ENCODE measurements at regions not wholly inside any gene's neighbourhood (a gene's known extent, or its start where the extent isn't known, plus 50 kb on each side); places are given as distances from the start of the nearest gene placed in this dataset.

GRCh38 chr11:121928597-121929580 is 187.1 kb downstream of the BLID start:
- no peak for ATAC-seq
- no peak for TF ChIP-seq CTCF (IDR thresholded peaks at IDR 0.05)
- intact Hi-C loops (cut with DNase I) = no loop called here
- Histone ChIP-seq H3K27ac (no peak overlapping the region), H3K4me3 (no peak overlapping the region), H3K9me3 (no peaks in the 10 kb centered on the region), H3K27me3 (peaks cover 0 to 30% of the 10 kb centered on the region in 2 donors), H3K36me3 (no peaks in the 10 kb centered on the region), H3K4me1 (peaks cover 0 to 15% of the 10 kb centered on the region in 2 donors)
- peak in 2 of 4 donors; percentile 13 to 15 for DNase-seq

- no peak for TF ChIP-seq CTCF (IDR thresholded peaks at IDR 0.05)
- ATAC-seq = no peak
- intact Hi-C loops (cut with DNase I) = no loop called here
- peaks cover 0 to 15% of the 10 kb centered on the region in 2 donors for H3K4me1 ChIP-seq
- no peak overlapping the region for H3K27ac ChIP-seq
- no peak overlapping the region for H3K4me3 ChIP-seq
- no peak for DNase-seq
- peaks cover 0 to 30% of the 10 kb centered on the region in 2 donors for H3K27me3 ChIP-seq
- H3K9me3 ChIP-seq = no peaks in the 10 kb centered on the region
- H3K36me3 ChIP-seq = no peaks in the 10 kb centered on the region
Measured at GRCh38 chr11:121927789-121928188, 188.2 kb downstream of the BLID start.

- intact Hi-C loops (cut with DNase I) = no loop called here
- H3K9me3 ChIP-seq = no peaks in the 10 kb centered on the region
- ATAC-seq (no peak), DNase-seq (no peak)
- H3K36me3 ChIP-seq = no peaks in the 10 kb centered on the region
- H3K4me1 ChIP-seq = peaks cover 0 to 15% of the 10 kb centered on the region in 2 donors
- H3K27me3 ChIP-seq = peaks cover 0 to 30% of the 10 kb centered on the region in 2 donors
- no peak overlapping the region for H3K4me3 ChIP-seq
- no peak overlapping the region for H3K27ac ChIP-seq
- no peak for TF ChIP-seq CTCF (IDR thresholded peaks at IDR 0.05)
Measured at GRCh38 chr11:121927097-121927785, 188.8 kb downstream of the BLID start.

GRCh38 chr11:121924191-121924590 is 191.8 kb downstream of the BLID start:
- Histone ChIP-seq H3K27ac (no peak overlapping the region), H3K27me3 (peaks cover 0 to 14% of the 10 kb centered on the region in 2 donors), H3K4me3 (no peak overlapping the region), H3K36me3 (no peaks in the 10 kb centered on the region), H3K4me1 (no peaks in the 10 kb centered on the region), H3K9me3 (no peaks in the 10 kb centered on the region)
- DNase-seq (no peak), ATAC-seq (no peak)
- TF ChIP-seq CTCF (IDR thresholded peaks at IDR 0.05) = no peak
- intact Hi-C loops (cut with DNase I) = no loop called here

GRCh38 chr11:121917482-121917881 is 198.5 kb downstream of the BLID start:
- Histone ChIP-seq H3K36me3 (no peaks in the 10 kb centered on the region), H3K27me3 (no peaks in the 10 kb centered on the region), H3K4me3 (no peak overlapping the region), H3K27ac (no peak overlapping the region), H3K9me3 (no peaks in the 10 kb centered on the region), H3K4me1 (no peaks in the 10 kb centered on the region)
- no peak for TF ChIP-seq CTCF (IDR thresholded peaks at IDR 0.05)
- intact Hi-C loops (cut with DNase I) = no loop called here
- DNase-seq (no peak), ATAC-seq (no peak)
